CD4-positive, CD25-positive, alpha-beta regulatory T cell (primary cell): ENCODE measurements at regions not wholly inside any gene's neighbourhood (a gene's known extent, or its start where the extent isn't known, plus 50 kb on each side); places are given as distances from the start of the nearest gene placed in this dataset.
"Not testable (repeated sequence)": the region's sequence is repeated elsewhere in the genome, so short reads cannot be mapped to it uniquely, and the experiment has no call there.

Source experiments
- ATAC-seq, 2 donors: fragments of 150-1000 bp; cut with Tn5 transposase; one replicate each; pipeline ENCODE4 v1.10.0; 2021; ENCODE audit warnings: low read depth in 2 of 2, moderate number of reproducible peaks in 2 of 2, moderate library complexity in 1 of 2
- DNase-seq, 3 donors: peaks; one replicate each; pipeline versions ENCODE4 v3.0.0 to v3.0.0-alpha.2; 2012 to 2022; ENCODE audit warnings: mixed read lengths in 1 of 3
- H3K27ac ChIP-seq: one replicate; pipeline ENCODE4 v1.7.0; 2013; ENCODE audit warnings: mild to moderate bottlenecking, low read length; ENCODE audit not compliant: insufficient read depth, poor library complexity, severe bottlenecking
- H3K27me3 ChIP-seq: one replicate; pipeline ENCODE4 v1.7.0; 2013; ENCODE audit warnings: low read length; ENCODE audit not compliant: control insufficient read depth, insufficient read depth
- H3K36me3 ChIP-seq: one replicate; pipeline ENCODE4 v1.7.0; 2013; ENCODE audit warnings: mild to moderate bottlenecking, low read length, moderate library complexity; ENCODE audit not compliant: control insufficient read depth, insufficient read depth
- H3K4me1 ChIP-seq: 2 replicates; pipeline ENCODE4 v1.7.0; 2013; ENCODE audit warnings: mild to moderate bottlenecking, low read length; ENCODE audit not compliant: insufficient read depth, control insufficient read depth, poor library complexity, severe bottlenecking
- H3K4me3 ChIP-seq: one replicate; pipeline ENCODE4 v1.7.0; 2013; ENCODE audit warnings: low read depth, mild to moderate bottlenecking, low read length, moderate library complexity
- H3K9me3 ChIP-seq, 2 experiments: 1 replicate in 1 of 2; 2 replicates in 1 of 2; pipeline ENCODE4 v1.7.0; 2013; ENCODE audit warnings: low read length in 2 of 2, mild to moderate bottlenecking in 1 of 2, moderate library complexity in 1 of 2; ENCODE audit not compliant: control insufficient read depth in 2 of 2
- H3K27ac Mint-ChIP-seq, 3 donors: one replicate each; pipeline ENCODE4 v1.8.0; 2020 to 2022; ENCODE audit warnings: mild to moderate bottlenecking in 3 of 3, mixed read lengths in 3 of 3, moderate library complexity in 2 of 3
- H3K27me3 Mint-ChIP-seq: one replicate; pipeline ENCODE4 v1.8.0; 2022; ENCODE audit warnings: mild to moderate bottlenecking, mixed read lengths
- H3K36me3 Mint-ChIP-seq: one replicate; pipeline ENCODE4 v1.8.0; 2020; ENCODE audit warnings: mixed read lengths
- H3K4me1 Mint-ChIP-seq, 4 donors: one replicate each; pipeline ENCODE4 v1.8.0; 2020 to 2022; ENCODE audit warnings: mixed read lengths in 4 of 4, mild to moderate bottlenecking in 1 of 4
- H3K4me3 Mint-ChIP-seq, 4 donors: one replicate each; pipeline ENCODE4 v1.8.0; 2020 to 2022; ENCODE audit warnings: mild to moderate bottlenecking in 4 of 4, mixed read lengths in 4 of 4, moderate library complexity in 3 of 4
- H3K9me3 Mint-ChIP-seq, 7 donors: one replicate each; pipeline ENCODE4 v1.8.0; 2020 to 2022; ENCODE audit warnings: mixed read lengths in 7 of 7, mild to moderate bottlenecking in 3 of 7, moderate library complexity in 2 of 7

DNA sequence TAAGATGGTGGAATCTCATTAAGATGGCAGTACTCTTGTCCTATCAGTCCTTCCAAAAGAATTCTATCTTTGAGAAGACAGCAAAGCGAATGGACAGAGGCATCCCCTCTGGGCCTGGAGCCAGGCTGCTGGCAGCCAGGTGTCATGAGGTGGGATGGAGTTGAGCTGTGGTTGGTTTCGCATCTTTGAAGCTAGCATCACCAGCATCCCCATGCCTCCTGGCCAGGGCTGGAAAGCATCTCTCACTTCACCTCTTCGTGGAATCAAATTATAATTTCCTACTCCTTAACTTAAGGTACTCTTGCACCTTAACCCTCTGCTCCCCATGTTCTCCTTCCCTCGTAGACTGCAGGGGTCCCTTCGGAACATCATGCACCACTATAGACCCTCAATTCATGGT, 248.3 kb downstream of the GADD45G start:
- ATAC-seq (no peak), DNase-seq (no peak)
- Mint-ChIP-seq H3K27me3 (peaks cover 18% of the 10 kb centered on the region), H3K4me3 (no peak overlapping the region), H3K27ac (no peak overlapping the region), H3K36me3 (no peaks in the 10 kb centered on the region), H3K9me3 (no peaks in the 10 kb centered on the region), H3K4me1 (no peaks in the 10 kb centered on the region)
- Histone ChIP-seq H3K27me3 (peaks cover 5% of the 10 kb centered on the region), H3K9me3 (no peaks in the 10 kb centered on the region), H3K4me3 (no peak overlapping the region), H3K27ac (no peak overlapping the region), H3K36me3 (no peaks in the 10 kb centered on the region), H3K4me1 (no peaks in the 10 kb centered on the region)

GRCh38 chr9:89853931-89854330, 249.1 kb downstream of the GADD45G start:
- Mint-ChIP-seq H3K4me3 (no peak overlapping the region), H3K4me1 (no peaks in the 10 kb centered on the region), H3K27ac (no peak overlapping the region), H3K9me3 (no peaks in the 10 kb centered on the region), H3K27me3 (peaks cover 23% of the 10 kb centered on the region), H3K36me3 (no peaks in the 10 kb centered on the region)
- Histone ChIP-seq H3K27ac (no peak overlapping the region), H3K27me3 (peaks cover 3% of the 10 kb centered on the region), H3K9me3 (no peaks in the 10 kb centered on the region), H3K36me3 (no peaks in the 10 kb centered on the region), H3K4me3 (no peak overlapping the region), H3K4me1 (no peaks in the 10 kb centered on the region)
- DNase-seq = no peak
- no peak for ATAC-seq

GRCh38 chr9:89854715-89855475, 250.1 kb downstream of the GADD45G start:
- Mint-ChIP-seq H3K9me3 (no peaks in the 10 kb centered on the region), H3K27me3 (peaks cover 27% of the 10 kb centered on the region), H3K36me3 (no peaks in the 10 kb centered on the region), H3K4me3 (no peak overlapping the region), H3K4me1 (no peaks in the 10 kb centered on the region), H3K27ac (no peak overlapping the region)
- Histone ChIP-seq H3K27ac (no peak overlapping the region), H3K9me3 (no peaks in the 10 kb centered on the region), H3K4me1 (no peaks in the 10 kb centered on the region), H3K36me3 (no peaks in the 10 kb centered on the region), H3K4me3 (no peak overlapping the region), H3K27me3 (no peaks in the 10 kb centered on the region)
- ATAC-seq (no peak), DNase-seq (no peak)

GRCh38 chr9:89856296-89856695, 251.5 kb downstream of the GADD45G start:
- H3K9me3 ChIP-seq, H3K36me3 Mint-ChIP-seq, H3K4me1 Mint-ChIP-seq, H3K36me3 ChIP-seq, H3K4me3 ChIP-seq, H3K4me1 ChIP-seq, H3K4me3 Mint-ChIP-seq, ATAC-seq, DNase-seq, H3K27ac ChIP-seq, H3K27ac Mint-ChIP-seq, H3K27me3 ChIP-seq, H3K9me3 Mint-ChIP-seq: not testable (repeated sequence)
- H3K27me3 Mint-ChIP-seq = peaks cover 27% of the 10 kb centered on the region

DNA sequence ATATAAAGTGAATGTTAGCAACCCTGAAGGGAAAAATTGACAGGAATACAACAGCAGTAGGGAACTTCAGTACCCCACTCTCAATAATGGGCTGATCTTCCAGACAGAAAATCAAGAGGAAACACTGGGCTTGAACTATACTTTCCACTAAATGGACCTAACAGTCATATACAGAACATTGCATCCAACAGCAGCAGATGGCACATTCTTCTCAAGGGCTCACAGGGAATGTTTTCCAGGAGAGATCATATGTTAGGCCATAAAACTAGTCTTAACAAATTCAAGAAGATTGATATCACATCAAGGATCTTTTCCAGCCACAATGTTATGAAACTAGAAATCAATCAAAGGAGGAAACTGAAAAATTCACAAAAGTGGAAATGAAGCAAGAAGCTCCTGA, 252.1 kb downstream of the GADD45G start:
- not testable (repeated sequence) for H3K9me3 ChIP-seq, H3K4me3 Mint-ChIP-seq, H3K27me3 ChIP-seq, H3K4me3 ChIP-seq, H3K27ac Mint-ChIP-seq, ATAC-seq, H3K4me1 Mint-ChIP-seq, H3K9me3 Mint-ChIP-seq, DNase-seq, H3K36me3 ChIP-seq, H3K4me1 ChIP-seq, H3K27ac ChIP-seq, H3K36me3 Mint-ChIP-seq
- H3K27me3 Mint-ChIP-seq = peaks cover 28% of the 10 kb centered on the region

GRCh38 chr9:89859842-89860241, 255.0 kb downstream of the GADD45G start:
- H3K9me3 ChIP-seq, H3K27ac ChIP-seq, H3K27ac Mint-ChIP-seq, DNase-seq, H3K36me3 ChIP-seq, H3K4me3 ChIP-seq, H3K9me3 Mint-ChIP-seq, H3K27me3 ChIP-seq, H3K4me1 ChIP-seq, H3K4me1 Mint-ChIP-seq, H3K4me3 Mint-ChIP-seq, H3K36me3 Mint-ChIP-seq, ATAC-seq: not testable (repeated sequence)
- peaks cover 31% of the 10 kb centered on the region for H3K27me3 Mint-ChIP-seq

GRCh38 chr9:89861371-89861770, 256.6 kb downstream of the GADD45G start:
- not testable (repeated sequence) for H3K9me3 Mint-ChIP-seq, H3K36me3 ChIP-seq, H3K27ac Mint-ChIP-seq, DNase-seq, H3K27ac ChIP-seq, H3K27me3 ChIP-seq, H3K4me1 Mint-ChIP-seq, H3K4me3 Mint-ChIP-seq, H3K36me3 Mint-ChIP-seq, H3K4me3 ChIP-seq, H3K9me3 ChIP-seq, H3K4me1 ChIP-seq, ATAC-seq
- peaks cover 26% of the 10 kb centered on the region for H3K27me3 Mint-ChIP-seq

DNA sequence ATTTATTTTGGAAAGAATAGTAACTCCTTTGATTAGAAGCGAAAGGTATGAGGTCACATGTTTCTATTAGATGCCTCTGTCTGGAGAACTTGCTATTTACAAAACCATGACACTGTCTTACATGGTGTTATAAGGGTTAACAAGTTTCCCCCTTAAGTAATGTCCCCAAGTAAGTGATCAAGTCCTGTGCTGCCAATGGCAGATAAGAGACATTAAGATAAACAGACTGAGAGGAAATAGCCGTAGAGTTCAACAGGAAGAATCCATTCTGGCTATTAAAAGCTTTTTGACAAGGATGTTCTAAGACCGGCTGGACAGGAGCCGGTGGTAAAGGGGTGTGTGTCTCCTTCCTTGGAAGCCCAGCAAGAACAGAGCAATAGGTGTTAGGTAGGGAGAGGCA, 257.5 kb downstream of the GADD45G start:
- no peak overlapping the region for H3K4me3 Mint-ChIP-seq
- H3K36me3 Mint-ChIP-seq = no peaks in the 10 kb centered on the region
- H3K4me3 ChIP-seq = no peak overlapping the region
- no peak for DNase-seq
- no peaks in the 10 kb centered on the region for H3K27me3 ChIP-seq
- peaks cover 17% of the 10 kb centered on the region for H3K27me3 Mint-ChIP-seq
- no peaks in the 10 kb centered on the region for H3K9me3 ChIP-seq
- no peaks in the 10 kb centered on the region for H3K9me3 Mint-ChIP-seq
- H3K27ac Mint-ChIP-seq = no peak overlapping the region
- H3K36me3 ChIP-seq = no peaks in the 10 kb centered on the region
- ATAC-seq = no peak
- no peaks in the 10 kb centered on the region for H3K4me1 Mint-ChIP-seq
- H3K4me1 ChIP-seq = no peaks in the 10 kb centered on the region
- H3K27ac ChIP-seq = no peak overlapping the region
